Psoas muscle (tissue), 7 donors: ENCODE measurements at regions not wholly inside any gene's neighbourhood (a gene's known extent, or its start where the extent isn't known, plus 50 kb on each side); places are given as distances from the start of the nearest gene placed in this dataset.

Experiments used
- ATAC-seq, 4 donors: fragments of 200-7000 bp; cut with Tn5 transposase; one replicate each; pipeline ENCODE4 v1.9.1; 2020; ENCODE audit warnings: moderate library complexity in 3 of 4, mild to moderate bottlenecking in 2 of 4
- DNase-seq, 2 donors: peaks; one replicate each; pipeline ENCODE4 v3.0.0-alpha.2; 2020
- H3K27ac ChIP-seq: fragments of 200-600 bp; one replicate; pipeline ENCODE4 v1.8.0; 2022
- H3K27me3 ChIP-seq, 3 donors: fragments of 200-600 bp in 1 of 3; one replicate each; pipeline versions ENCODE4 v1.6.1 to v1.8.0; 2013 to 2022; ENCODE audit warnings: low read length in 2 of 3, mild to moderate bottlenecking in 2 of 3, moderate library complexity in 1 of 3; ENCODE audit not compliant: insufficient read depth in 3 of 3
- H3K36me3 ChIP-seq, 2 donors: fragments of 200-600 bp in 1 of 2; one replicate each; pipeline versions ENCODE4 v1.6.1 to v1.8.0; 2013 to 2022; ENCODE audit warnings: low read depth in 1 of 2, mild to moderate bottlenecking in 1 of 2, moderate library complexity in 1 of 2; ENCODE audit not compliant: insufficient read depth in 1 of 2
- H3K4me1 ChIP-seq: fragments of 200-600 bp; one replicate; pipeline ENCODE4 v1.8.0; 2022
- H3K4me3 ChIP-seq: fragments of 200-600 bp; one replicate; pipeline ENCODE4 v1.8.0; 2022; ENCODE audit warnings: mild to moderate bottlenecking
- H3K9me3 ChIP-seq: fragments of 200-600 bp; one replicate; pipeline ENCODE4 v1.8.0; 2022
- WGBS, 3 donors: extraction: QIAGEN DNeasy Blood & Tissue Kit; methylation state at CpG; one replicate each; pipeline versions ENCODE4 v1.1.6 to v1.1.7; 2013; 5-methylcytosine and 5-hydroxymethylcytosine counted together
- intact Hi-C, 2 donors: fragments of 100-400 bp; cut with DNase I; formaldehyde crosslinking; loops; one replicate each; pipeline versions ENCODE4 v1.11.0 to v1.14.2; 2022
- TF ChIP-seq, protein P1 (sequence below): fragments of 200-600 bp; IDR thresholded peaks from one replicate; pipeline ENCODE4 v1.8.0; 2022; ENCODE audit warnings: antibody characterized with exemption
- donor health status: healthy with polysubstance abuse.
- donor health status: DM: no; HTN: no; CAD: no; lungs with moderate emphysema.
- donor health status: Bipolar disorder and iron deficiency.
- donor health status: healthy.
- donor health status: DM: yes; HTN: yes; CAD: no.
- donor health status: DM: no; HTN: no; CAD: no.
- donor health status: DM: yes; HTN: yes; CAD: no.

DNA sequence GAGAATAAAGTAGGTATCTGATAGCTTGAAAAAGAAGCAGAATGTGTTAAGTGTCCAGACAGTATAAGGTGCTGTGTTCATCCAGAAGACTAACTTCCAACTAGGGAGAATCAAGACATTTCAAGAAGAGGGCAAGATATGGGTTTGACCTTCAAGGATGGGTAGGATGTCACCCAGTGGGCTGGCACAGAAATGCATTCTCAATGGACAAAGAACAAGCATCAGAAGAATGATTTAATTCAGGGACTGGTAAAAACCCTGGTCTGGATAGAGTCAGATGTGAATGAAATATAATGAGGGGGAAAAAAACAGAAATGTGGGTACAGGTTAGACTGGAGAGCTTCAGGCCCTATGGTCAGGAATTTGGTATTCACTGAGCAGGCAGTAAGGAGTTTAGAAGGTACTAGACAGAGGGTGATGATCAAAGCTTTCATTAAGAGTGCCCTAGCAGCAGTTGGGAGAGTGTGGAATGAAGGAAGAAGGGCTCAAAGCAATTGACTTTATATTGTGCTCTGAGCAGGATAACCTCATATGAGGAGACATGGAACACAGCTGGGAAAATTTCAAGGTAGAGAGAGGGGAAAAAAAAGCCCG lies 180.7 kb upstream of the ANK3 start:
- no peaks in the 10 kb centered on the region for H3K9me3 ChIP-seq
- H3K27ac ChIP-seq: no peak overlapping the region
- no peaks in the 10 kb centered on the region for H3K27me3 ChIP-seq
- H3K4me3 ChIP-seq: peak overlapping the region; percentile 61
- TF ChIP-seq, protein P1, sequence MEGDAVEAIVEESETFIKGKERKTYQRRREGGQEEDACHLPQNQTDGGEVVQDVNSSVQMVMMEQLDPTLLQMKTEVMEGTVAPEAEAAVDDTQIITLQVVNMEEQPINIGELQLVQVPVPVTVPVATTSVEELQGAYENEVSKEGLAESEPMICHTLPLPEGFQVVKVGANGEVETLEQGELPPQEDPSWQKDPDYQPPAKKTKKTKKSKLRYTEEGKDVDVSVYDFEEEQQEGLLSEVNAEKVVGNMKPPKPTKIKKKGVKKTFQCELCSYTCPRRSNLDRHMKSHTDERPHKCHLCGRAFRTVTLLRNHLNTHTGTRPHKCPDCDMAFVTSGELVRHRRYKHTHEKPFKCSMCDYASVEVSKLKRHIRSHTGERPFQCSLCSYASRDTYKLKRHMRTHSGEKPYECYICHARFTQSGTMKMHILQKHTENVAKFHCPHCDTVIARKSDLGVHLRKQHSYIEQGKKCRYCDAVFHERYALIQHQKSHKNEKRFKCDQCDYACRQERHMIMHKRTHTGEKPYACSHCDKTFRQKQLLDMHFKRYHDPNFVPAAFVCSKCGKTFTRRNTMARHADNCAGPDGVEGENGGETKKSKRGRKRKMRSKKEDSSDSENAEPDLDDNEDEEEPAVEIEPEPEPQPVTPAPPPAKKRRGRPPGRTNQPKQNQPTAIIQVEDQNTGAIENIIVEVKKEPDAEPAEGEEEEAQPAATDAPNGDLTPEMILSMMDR: no peak
- DNase-seq: no peak
- no peak for ATAC-seq
- intact Hi-C loops: loop anchor here in 1 of 2 donors (10.0 kb wide), 1 partner anchor 126 kb away; no protein-coding TSS in a partner anchor
- no peaks in the 10 kb centered on the region for H3K36me3 ChIP-seq
- peaks cover 9% of the 10 kb centered on the region for H3K4me1 ChIP-seq
- WGBS, 3 donors: 24 to 56% (median 32%) methylated on average over 1 of the region's 1 CpG

DNA sequence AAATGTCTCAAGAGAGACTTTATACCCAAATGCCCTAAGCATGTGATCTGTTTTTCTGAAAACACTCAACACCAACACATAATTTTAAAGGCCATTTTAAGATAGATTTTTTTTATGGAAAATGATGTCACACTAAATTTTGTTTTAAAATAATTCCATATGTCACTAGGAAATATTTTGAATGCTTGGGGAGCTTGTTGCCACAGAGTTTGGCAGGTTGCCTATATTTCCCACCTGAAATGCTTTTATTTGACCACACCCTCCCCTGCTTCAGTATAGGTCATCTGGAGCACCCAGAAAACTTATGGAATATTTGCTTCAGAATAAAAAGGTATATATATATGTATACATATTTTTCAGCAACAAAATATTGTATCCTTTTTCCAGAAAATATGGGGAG lies 180.0 kb upstream of the ANK3 start:
- intact Hi-C loops: loop anchor here in 1 of 2 donors (10.0 kb wide), 1 partner anchor 125 kb away; no protein-coding TSS in a partner anchor
- Histone ChIP-seq H3K36me3 (no peaks in the 10 kb centered on the region), H3K4me3 (no peak overlapping the region), H3K9me3 (no peaks in the 10 kb centered on the region), H3K27ac (no peak overlapping the region), H3K4me1 (peaks cover 6% of the 10 kb centered on the region), H3K27me3 (no peaks in the 10 kb centered on the region)
- TF ChIP-seq, protein P1: no peak
- ATAC-seq (no peak), DNase-seq (no peak)

DNA sequence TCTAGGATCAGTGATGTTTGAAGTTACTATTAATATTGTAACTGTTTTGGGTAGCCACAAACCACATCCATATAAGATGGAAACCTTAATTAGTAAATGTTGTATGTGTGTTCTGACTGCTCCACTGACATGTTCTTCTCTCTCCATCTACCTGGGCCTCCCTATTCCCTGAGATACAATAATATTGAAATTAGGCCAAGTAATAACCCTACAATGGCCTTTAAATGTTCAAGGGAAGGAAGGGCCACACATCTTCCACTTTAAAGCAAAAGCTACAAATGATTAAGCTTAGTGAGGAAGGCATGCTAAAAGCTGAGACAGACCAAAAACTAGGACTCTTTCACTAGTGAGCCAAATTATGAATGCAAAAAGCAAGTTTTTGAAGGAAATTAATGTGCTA lies 176.4 kb upstream of the ANK3 start:
- Histone ChIP-seq H3K36me3 (no peaks in the 10 kb centered on the region), H3K27me3 (no peaks in the 10 kb centered on the region), H3K4me1 (peaks cover 8% of the 10 kb centered on the region), H3K4me3 (no peak overlapping the region), H3K27ac (no peak overlapping the region), H3K9me3 (no peaks in the 10 kb centered on the region)
- DNase-seq (no peak), ATAC-seq (no peak)
- intact Hi-C loops: no loop called here
- TF ChIP-seq, protein P1: no peak

DNA sequence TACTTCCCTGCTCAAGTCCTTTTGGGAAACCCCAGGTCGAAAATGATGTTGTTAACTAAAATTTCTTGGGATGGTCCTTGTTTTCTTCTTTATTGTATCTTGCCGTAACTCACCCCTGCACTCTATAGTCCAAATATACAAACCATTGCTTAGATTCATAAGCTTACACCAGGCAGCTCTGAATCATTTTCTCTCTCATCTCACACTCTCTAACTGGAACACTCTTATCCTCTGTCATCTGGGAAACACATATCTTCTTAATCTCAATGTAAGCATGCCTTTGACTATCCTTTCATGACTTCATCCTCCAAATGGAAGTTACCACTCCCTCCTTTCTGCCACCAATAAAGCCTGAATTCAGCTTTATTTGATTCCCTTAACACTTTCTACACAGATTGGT lies 175.8 kb upstream of the ANK3 start:
- 78 to 79% (median 79%) methylated on average over 2 of the region's 2 CpGs for WGBS, 3 donors
- no peak overlapping the region for H3K4me3 ChIP-seq
- no peak for ATAC-seq
- DNase-seq: no peak
- intact Hi-C loops: no loop called here
- no peaks in the 10 kb centered on the region for H3K9me3 ChIP-seq
- peaks cover 8% of the 10 kb centered on the region for H3K4me1 ChIP-seq
- no peaks in the 10 kb centered on the region for H3K36me3 ChIP-seq
- no peaks in the 10 kb centered on the region for H3K27me3 ChIP-seq
- TF ChIP-seq, protein P1: no peak
- no peak overlapping the region for H3K27ac ChIP-seq

DNA sequence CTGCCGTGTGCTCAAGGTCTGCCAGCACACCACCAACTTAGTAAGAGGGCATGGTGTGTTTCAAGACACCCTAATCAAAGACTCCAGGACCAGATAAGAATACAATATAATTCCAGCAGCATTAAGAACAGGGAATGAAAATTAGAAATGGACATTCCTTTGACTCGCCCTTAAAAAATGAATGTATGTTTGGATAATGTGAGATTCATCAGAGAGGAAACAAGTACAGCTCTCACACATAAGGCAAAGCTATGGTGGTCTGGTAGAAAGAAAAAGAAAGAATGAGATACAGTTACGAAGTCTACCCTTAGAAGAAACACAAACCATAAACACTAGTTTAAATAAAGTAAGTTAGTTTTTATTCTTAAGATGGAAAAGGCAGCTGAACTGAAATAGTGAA lies 174.8 kb upstream of the ANK3 start:
- Histone ChIP-seq H3K27ac (no peak overlapping the region), H3K4me1 (peaks cover 8% of the 10 kb centered on the region), H3K27me3 (no peaks in the 10 kb centered on the region), H3K36me3 (no peaks in the 10 kb centered on the region), H3K9me3 (no peaks in the 10 kb centered on the region), H3K4me3 (no peak overlapping the region)
- intact Hi-C loops: no loop called here
- DNase-seq (no peak), ATAC-seq (no peak)
- TF ChIP-seq, protein P1: no peak
- 74 to 87% (median 82%) methylated on average over 3 of the region's 3 CpGs for WGBS, 3 donors
